ENCODE measurements at regions not wholly inside any gene's neighbourhood (a gene's known extent, or its start where the extent isn't known, plus 50 kb on each side); places are given as distances from the start of the nearest gene placed in this dataset.

DNA sequence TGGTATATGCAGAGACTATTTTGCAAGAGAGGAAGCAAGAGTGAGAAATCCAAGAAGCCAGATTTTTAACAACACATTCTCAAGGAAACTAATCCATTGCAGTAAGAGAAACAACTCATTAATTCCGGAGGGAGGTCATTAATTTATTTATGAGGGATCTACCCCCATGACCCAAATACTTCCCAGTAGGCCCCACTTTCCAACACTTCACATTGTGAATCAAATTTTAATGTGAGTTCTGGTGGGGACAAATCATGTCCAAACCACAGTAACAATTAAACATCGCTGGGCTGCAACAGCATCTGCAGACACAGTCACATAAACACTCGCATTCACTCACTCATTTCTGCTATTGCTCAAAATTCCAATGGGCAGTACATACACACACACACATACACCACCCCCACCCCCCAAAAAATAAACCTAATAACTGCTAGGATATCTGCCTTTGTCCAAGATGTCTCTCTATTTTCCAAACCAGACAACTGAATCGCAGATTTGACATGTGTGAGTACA lies 1483.7 kb downstream of the PCDH9 start:
- Histone ChIP-seq H3K27me3 (no peaks in the 10 kb centered on the region), H3K4me3 (no peak overlapping the region), H3K9me3 (no peaks in the 10 kb centered on the region), H3K36me3 (no peaks in the 10 kb centered on the region), H3K4me1 (no peaks in the 10 kb centered on the region), H3K27ac (replicated peaks in 1 of 4) (no peak overlapping the region)
- no peak for DNase-seq (ENCODE audit: extremely low spot score)
- WGBS = 90% methylated on average over 4 of the region's 4 CpGs
- intact Hi-C loops (cut with DNase I) = no loop called here
- TF ChIP-seq, protein P1, sequence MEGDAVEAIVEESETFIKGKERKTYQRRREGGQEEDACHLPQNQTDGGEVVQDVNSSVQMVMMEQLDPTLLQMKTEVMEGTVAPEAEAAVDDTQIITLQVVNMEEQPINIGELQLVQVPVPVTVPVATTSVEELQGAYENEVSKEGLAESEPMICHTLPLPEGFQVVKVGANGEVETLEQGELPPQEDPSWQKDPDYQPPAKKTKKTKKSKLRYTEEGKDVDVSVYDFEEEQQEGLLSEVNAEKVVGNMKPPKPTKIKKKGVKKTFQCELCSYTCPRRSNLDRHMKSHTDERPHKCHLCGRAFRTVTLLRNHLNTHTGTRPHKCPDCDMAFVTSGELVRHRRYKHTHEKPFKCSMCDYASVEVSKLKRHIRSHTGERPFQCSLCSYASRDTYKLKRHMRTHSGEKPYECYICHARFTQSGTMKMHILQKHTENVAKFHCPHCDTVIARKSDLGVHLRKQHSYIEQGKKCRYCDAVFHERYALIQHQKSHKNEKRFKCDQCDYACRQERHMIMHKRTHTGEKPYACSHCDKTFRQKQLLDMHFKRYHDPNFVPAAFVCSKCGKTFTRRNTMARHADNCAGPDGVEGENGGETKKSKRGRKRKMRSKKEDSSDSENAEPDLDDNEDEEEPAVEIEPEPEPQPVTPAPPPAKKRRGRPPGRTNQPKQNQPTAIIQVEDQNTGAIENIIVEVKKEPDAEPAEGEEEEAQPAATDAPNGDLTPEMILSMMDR (IDR thresholded peaks at IDR 0.05) = no peak
- TF ChIP-seq EP300 (IDR thresholded peaks at IDR 0.05) = no peak
- no peak for TF ChIP-seq POLR2AphosphoS5 (IDR thresholded peaks at IDR 0.05)
- TF ChIP-seq POLR2A (IDR thresholded peaks at IDR 0.05; ENCODE audit: low read depth) = no peak

DNA sequence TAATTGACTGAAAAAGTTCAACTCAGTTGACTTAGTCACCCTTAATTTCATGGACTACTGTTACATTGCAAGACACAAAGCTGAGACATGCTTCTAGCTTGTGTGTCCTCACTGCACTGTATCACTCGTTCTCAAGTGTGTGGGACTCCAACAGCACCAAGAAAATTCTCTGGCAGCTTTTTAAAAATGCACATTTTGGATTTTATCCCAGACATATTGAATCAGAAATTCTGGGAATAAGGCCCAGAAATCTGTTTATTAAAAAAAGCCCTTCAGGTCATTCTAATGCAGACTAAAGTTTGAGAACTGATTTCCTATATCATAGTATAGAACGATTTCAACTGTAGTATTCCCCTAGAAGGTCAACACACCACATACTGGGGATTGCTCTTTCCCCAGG lies 1485.3 kb downstream of the PCDH9 start:
- Histone ChIP-seq H3K4me1 (no peaks in the 10 kb centered on the region), H3K9me3 (no peaks in the 10 kb centered on the region), H3K36me3 (no peaks in the 10 kb centered on the region), H3K27me3 (no peaks in the 10 kb centered on the region), H3K4me3 (no peak overlapping the region), H3K27ac (replicated peaks in 1 of 4) (no peak overlapping the region)
- TF ChIP-seq EP300 (IDR thresholded peaks at IDR 0.05) (no peak), POLR2AphosphoS5 (IDR thresholded peaks at IDR 0.05) (no peak), POLR2A (IDR thresholded peaks at IDR 0.05; ENCODE audit: low read depth) (no peak)
- TF ChIP-seq, protein P1 (IDR thresholded peaks at IDR 0.05) = no peak
- DNase-seq (ENCODE audit: extremely low spot score) = no peak
- intact Hi-C loops (cut with DNase I) = no loop called here
- 25% methylated on average over 2 of the region's 2 CpGs for WGBS

DNA sequence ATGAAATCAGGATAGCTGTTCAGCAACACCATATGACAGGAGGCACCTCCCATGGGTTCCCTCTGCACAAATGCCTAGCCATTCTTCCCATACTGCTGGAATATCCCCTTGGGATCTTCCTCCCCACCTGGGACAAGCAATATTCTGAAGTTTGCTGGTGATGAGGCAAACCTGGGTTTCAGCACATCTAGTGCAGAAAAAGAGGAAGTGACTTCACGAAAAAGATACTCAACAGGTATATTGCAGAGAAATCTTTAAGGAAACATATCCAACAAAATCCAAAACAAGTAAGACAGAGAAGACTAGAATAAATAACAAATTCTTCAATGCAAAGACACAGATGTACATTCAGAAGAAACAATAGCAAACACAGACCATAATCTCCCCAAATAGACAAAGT lies 1497.0 kb downstream of the PCDH9 start:
- no peak for TF ChIP-seq POLR2A (IDR thresholded peaks at IDR 0.05; ENCODE audit: low read depth)
- TF ChIP-seq, protein P1 (IDR thresholded peaks at IDR 0.05) = no peak
- TF ChIP-seq EP300 (IDR thresholded peaks at IDR 0.05) = no peak
- TF ChIP-seq POLR2AphosphoS5 (IDR thresholded peaks at IDR 0.05) = no peak
- Histone ChIP-seq H3K9me3 (peaks cover 0 to 3% (median 0%) of the 10 kb centered on the region in 4 donors), H3K36me3 (no peaks in the 10 kb centered on the region), H3K27ac (replicated peaks in 1 of 4) (no peak overlapping the region), H3K4me3 (no peak overlapping the region), H3K27me3 (no peaks in the 10 kb centered on the region), H3K4me1 (no peaks in the 10 kb centered on the region)
- intact Hi-C loops (cut with DNase I) = no loop called here
- DNase-seq (ENCODE audit: extremely low spot score) = no peak
- WGBS = 88% methylated on average over 1 of the region's 1 CpG

DNA sequence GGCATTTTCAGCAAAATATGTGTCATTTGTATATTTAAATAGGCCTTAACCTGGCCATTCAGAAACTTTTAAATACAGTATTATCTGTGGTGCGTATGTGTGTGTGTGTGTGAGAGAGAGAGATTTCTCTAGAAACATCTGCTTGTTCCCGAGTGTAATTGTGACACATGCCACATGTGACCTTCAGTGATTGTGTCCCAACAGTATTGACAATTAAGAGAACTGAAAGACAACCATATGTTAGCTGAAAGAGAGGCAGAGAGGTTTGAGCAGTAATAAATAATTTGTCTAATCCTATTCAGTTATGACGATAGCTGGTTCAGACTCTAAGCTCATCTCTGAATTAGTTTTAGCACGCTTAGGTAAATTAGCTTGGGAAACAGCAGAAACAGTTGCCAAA lies 1503.1 kb downstream of the PCDH9 start:
- intact Hi-C loops (cut with DNase I) = no loop called here
- 90% methylated on average over 4 of the region's 4 CpGs for WGBS
- no peaks in the 10 kb centered on the region for H3K27me3 ChIP-seq
- DNase-seq (ENCODE audit: extremely low spot score) = no peak
- no peak overlapping the region for H3K4me3 ChIP-seq
- no peaks in the 10 kb centered on the region for H3K9me3 ChIP-seq
- TF ChIP-seq EP300 (IDR thresholded peaks at IDR 0.05) (no peak), POLR2A (IDR thresholded peaks at IDR 0.05; ENCODE audit: low read depth) (no peak), POLR2AphosphoS5 (IDR thresholded peaks at IDR 0.05) (no peak)
- TF ChIP-seq, protein P1 (IDR thresholded peaks at IDR 0.05) = no peak
- H3K4me1 ChIP-seq = no peaks in the 10 kb centered on the region
- H3K27ac ChIP-seq (replicated peaks in 1 of 4) = no peak overlapping the region
- no peaks in the 10 kb centered on the region for H3K36me3 ChIP-seq

DNA sequence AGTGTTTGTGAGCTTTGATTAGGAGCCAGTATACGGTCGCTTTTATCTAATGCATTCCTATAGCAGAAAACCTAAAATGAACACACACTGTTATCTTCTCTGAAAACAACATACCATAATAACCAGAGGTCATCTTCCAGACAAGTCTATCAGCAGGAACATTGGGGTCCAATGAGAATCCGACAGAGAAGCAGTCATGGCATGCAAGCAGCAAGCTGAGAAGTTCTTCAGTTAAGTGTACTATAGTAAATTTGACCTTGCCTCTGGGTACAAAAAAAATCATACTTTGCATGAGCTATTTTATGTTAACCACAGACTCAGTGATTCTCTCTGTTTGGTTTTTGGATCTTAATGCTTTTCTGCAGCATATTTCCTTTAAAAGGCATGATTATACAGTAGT lies 1505.1 kb downstream of the PCDH9 start:
- intact Hi-C loops (cut with DNase I) = no loop called here
- no peaks in the 10 kb centered on the region for H3K27me3 ChIP-seq
- no peak overlapping the region for H3K27ac ChIP-seq (replicated peaks in 1 of 4)
- no peak overlapping the region for H3K4me3 ChIP-seq
- H3K9me3 ChIP-seq = no peaks in the 10 kb centered on the region
- H3K36me3 ChIP-seq = no peaks in the 10 kb centered on the region
- no peak for DNase-seq (ENCODE audit: extremely low spot score)
- TF ChIP-seq, protein P1 (IDR thresholded peaks at IDR 0.05) = no peak
- TF ChIP-seq POLR2A (IDR thresholded peaks at IDR 0.05; ENCODE audit: low read depth) (no peak), EP300 (IDR thresholded peaks at IDR 0.05) (no peak), POLR2AphosphoS5 (IDR thresholded peaks at IDR 0.05) (no peak)
- 89% methylated on average over 3 of the region's 3 CpGs for whole genome bisulfite sequencing
- H3K4me1 ChIP-seq = no peaks in the 10 kb centered on the region

Measured in esophagus muscularis mucosa (tissue), 4 donors.